K562 (cell line): ENCODE measurements at regions not wholly inside any gene's neighbourhood (a gene's known extent, or its start where the extent isn't known, plus 50 kb on each side); places are given as distances from the start of the nearest gene placed in this dataset.

Experiments
- ATAC-seq: fragments of 200-7000 bp; cut with Tn5 transposase; 3 replicates; pipeline ENCODE4 v1.9.1; 2020; ENCODE audit warnings: moderate library complexity
- BruUV-seq: library from RNA; stranded (reverse); fragments of 400-500 nt; replicated peaks from 2 replicates; lab custom pipeline; 2021; lab: Mats Ljungman, UMichigan
- CTCF ChIA-PET: fragments of 300-600 bp; formaldehyde crosslinking; extraction: SDS; loops from one replicate; lab custom pipeline; 2021; ENCODE audit warnings: low intra/inter-chr PET ratio; lab: Yijun Ruan, JAX
- POLR2A ChIA-PET: fragments of 300-600, 350-650 bp; sonication (Branson Sonifier 250); formaldehyde crosslinking; extraction: SDS; loops from one replicate; lab custom pipeline; 2021; ENCODE audit warnings: antibody characterized with exemption, inconsistent platforms; lab: Yijun Ruan, JAX
- DNase-seq, 4 experiments: peaks; one replicate each; pipeline versions ENCODE4 v3.0.0 to v3.0.0-alpha.2; 2011 to 2018; ENCODE audit warnings: low spot score in 3 of 4, mixed read lengths in 3 of 4; ENCODE audit errors: extremely low read depth in 1 of 4
- FAIRE-seq: peaks from 2 replicates; lab custom pipeline; 2011; peaks lifted over from hg19 to GRCh38; lab: Jason Lieb, UNC
- H2AFZ ChIP-seq: 2 replicates; pipeline ENCODE4 v1.6.0; 2011; ENCODE audit warnings: low read depth, low read length, control low read depth, inconsistent platforms
- H3K27ac ChIP-seq: fragments of 200-600 bp; 3 replicates; pipeline ENCODE4 v1.8.0; 2011; ENCODE audit warnings: low read depth, mild to moderate bottlenecking, control low read depth, inconsistent platforms, low read length, moderate library complexity, mixed read lengths; ENCODE audit errors: extremely low read depth
- H3K27me3 ChIP-seq, 2 experiments: fragments of 300-600 bp in 1 of 2; 2 replicates in 1 of 2; 3 replicates in 1 of 2; pipeline versions ENCODE4 v1.6.0 to v1.8.0; 2011; ENCODE audit warnings: inconsistent platforms in 2 of 2, low read length in 2 of 2, mild to moderate bottlenecking in 1 of 2, mixed read lengths in 1 of 2, moderate library complexity in 1 of 2; ENCODE audit not compliant: control insufficient read depth in 2 of 2, insufficient read depth in 2 of 2
- H3K36me3 ChIP-seq: fragments of 300-600 bp; 3 replicates; pipeline ENCODE4 v1.8.0; 2011; ENCODE audit warnings: mild to moderate bottlenecking, low read length, inconsistent platforms; ENCODE audit not compliant: control insufficient read depth, insufficient read depth
- H3K4me1 ChIP-seq, 2 experiments: fragments of 200-600 bp in 1 of 2; replicated peaks in 1 of 2; 2 replicates in 1 of 2; 3 replicates in 1 of 2; pipeline versions ENCODE4 v1.5.1 to v1.8.0; 2011; ENCODE audit warnings: inconsistent platforms in 2 of 2, low read length in 2 of 2, mild to moderate bottlenecking in 1 of 2, mixed read lengths in 1 of 2, moderate library complexity in 1 of 2; ENCODE audit not compliant: control insufficient read depth in 2 of 2, insufficient read depth in 2 of 2
- H3K4me2 ChIP-seq: 2 replicates; pipeline ENCODE4 v1.6.1; 2011; ENCODE audit warnings: low read length, control low read depth, inconsistent platforms, mixed read lengths; ENCODE audit not compliant: insufficient read depth
- H3K4me3 ChIP-seq: fragments of 200-600 bp; sonication (generic), shearing (Covaris generic); 2 replicates; pipeline ENCODE4 v1.5.1; 2016; ENCODE audit warnings: control low read depth, inconsistent platforms
- H3K79me2 ChIP-seq: fragments of 200-600 bp; 3 replicates; pipeline ENCODE4 v1.8.0; 2011; ENCODE audit warnings: low read length, inconsistent platforms; ENCODE audit not compliant: control insufficient read depth, insufficient read depth
- H3K9ac ChIP-seq, 2 experiments: 2 replicates each; pipeline versions ENCODE4 v1.6.0 to v1.6.1; 2011; ENCODE audit warnings: low read depth in 2 of 2, low read length in 2 of 2, control low read depth in 1 of 2, inconsistent platforms in 1 of 2, mild to moderate bottlenecking in 1 of 2, mixed read lengths in 1 of 2; ENCODE audit not compliant: insufficient read depth in 1 of 2
- H3K9me1 ChIP-seq: one replicate; pipeline ENCODE4 v1.6.0; 2011; ENCODE audit warnings: inconsistent platforms, mild to moderate bottlenecking, low read length, moderate library complexity; ENCODE audit not compliant: control insufficient read depth, insufficient read depth
- H3K9me3 ChIP-seq: replicated peaks from 2 replicates; pipeline ENCODE4 v1.5.1; 2011; ENCODE audit warnings: low read depth, low read length, inconsistent platforms; ENCODE audit not compliant: control insufficient read depth, insufficient read depth
- H4K20me1 ChIP-seq: replicated peaks from 2 replicates; pipeline ENCODE4 v1.6.1; 2011; ENCODE audit warnings: low read length, inconsistent platforms, mixed read lengths; ENCODE audit not compliant: control insufficient read depth, insufficient read depth
- ARID4B ChIP-seq: sonication (generic); formaldehyde crosslinking; IDR thresholded peaks from 2 replicates; pipeline ENCODE4 v1.8.0; 2022; ENCODE audit warnings: mild to moderate bottlenecking, missing genetic modification reagents
- CSDE1 ChIP-seq, 2 experiments: fragments of 450-650 bp; IDR thresholded peaks; 2 replicates each; pipeline ENCODE4 v1.6.1; 2016; ENCODE audit warnings: mild to moderate bottlenecking in 1 of 2
- ZNF41 ChIP-seq: fragments of 250-450 bp; sonication (Bioruptor Pico); conservative IDR thresholded peaks from 2 replicates; pipeline ENCODE4 v1.4.0; 2020; ENCODE audit warnings: mild to moderate bottlenecking
- ZNF518B ChIP-seq: fragments of 250-450 bp; sonication (Bioruptor Pico); IDR thresholded peaks from 2 replicates; pipeline ENCODE4 v1.5.0; 2021; ENCODE audit warnings: mild to moderate bottlenecking, moderate library complexity
- WGBS: fragments of 100-300 bp; shearing (Covaris generic); methylation state at CpG from one replicate; pipeline ENCODE4 v1.1.6; 2016; ENCODE audit warnings: low coverage, mixed read lengths; ENCODE audit not compliant: insufficient coverage; ENCODE audit errors: missing lambda C conversion rate; 5-methylcytosine and 5-hydroxymethylcytosine counted together
- in situ Hi-C: fragments of 300-500 bp; cut with MboI; formaldehyde crosslinking; loops from 4 replicates; pipeline ENCODE4 v1.15.0; 2018; ENCODE audit warnings: inconsistent platforms, mixed read lengths
- intact Hi-C: fragments of 100-400 bp; cut with micrococcal nuclease; formaldehyde crosslinking; loops from 2 replicates; pipeline ENCODE4 v1.14.2; 2022

- in situ Hi-C loops (no loop called here), intact Hi-C loops (no loop called here)
- Histone ChIP-seq H3K4me1 (no peaks in the 10 kb centered on the region), H3K27me3 (no peaks in the 10 kb centered on the region), H3K27ac (no peak overlapping the region), H3K79me2 (no peaks in the 10 kb centered on the region), H3K9me1 (no peaks in the 10 kb centered on the region), H3K36me3 (no peaks in the 10 kb centered on the region), H3K4me2 (no peak overlapping the region), H3K9me3 (no peaks in the 10 kb centered on the region), H4K20me1 (no peaks in the 10 kb centered on the region), H3K4me3 (no peak overlapping the region), H2AFZ (no peak overlapping the region), H3K9ac (no peak overlapping the region)
- TF ChIP-seq ZNF41 (CRISPR knock-in tag), result no peak
- POLR2A ChIA-PET, result no interaction called here
- no TSS peak for BruUV-seq
- DNase-seq, result no peak
- FAIRE-seq, result no peak
- CTCF ChIA-PET, result no interaction called here
- 0% methylated on average over 2 of the region's 2 CpGs for WGBS
- no peak for ATAC-seq
These were observed 207.0 kb upstream of the CTNND2 start for GRCh38 chr5:12111261-12111660.

GRCh38 chr5:12110629-12111028 lies 206.4 kb upstream of the CTNND2 start:
- Histone ChIP-seq H3K36me3 (no peaks in the 10 kb centered on the region), H3K27ac (no peak overlapping the region), H3K4me3 (no peak overlapping the region), H3K4me1 (no peaks in the 10 kb centered on the region), H4K20me1 (no peaks in the 10 kb centered on the region), H2AFZ (no peak overlapping the region), H3K9ac (no peak overlapping the region), H3K4me2 (no peak overlapping the region), H3K9me3 (no peaks in the 10 kb centered on the region), H3K27me3 (no peaks in the 10 kb centered on the region), H3K79me2 (no peaks in the 10 kb centered on the region), H3K9me1 (no peaks in the 10 kb centered on the region)
- intact Hi-C loops, result no loop called here
- WGBS, result 0% methylated on average over 3 of the region's 3 CpGs
- no TSS peak for BruUV-seq
- ATAC-seq, result no peak
- TF ChIP-seq ARID4B (no peak), ZNF518B (CRISPR knock-in tag) (no peak), CSDE1 (IDR thresholded peaks at IDR 0.05) (no peak)
- in situ Hi-C loops, result no loop called here
- no peak for FAIRE-seq
- CTCF ChIA-PET, result no interaction called here
- POLR2A ChIA-PET, result no interaction called here
- DNase-seq, result no peak
